WTC11 (cell line): ENCODE measurements at regions not wholly inside any gene's neighbourhood (a gene's known extent, or its start where the extent isn't known, plus 50 kb on each side); places are given as distances from the start of the nearest gene placed in this dataset.

ENCODE experiments used
- ATAC-seq: fragments of 200-7000 bp; cut with Tn5 transposase; 2 replicates; pipeline ENCODE4 v1.10.0; 2021; ENCODE audit warnings: mild to moderate bottlenecking, moderate library complexity
- CTCF ChIA-PET: fragments of 300-600 bp; sonication (Branson Sonifier 250); formaldehyde crosslinking; loops from one replicate; lab custom pipeline; 2021; ENCODE audit warnings: antibody characterized with exemption; lab: Charles Lee
- POLR2A ChIA-PET: fragments of 350-600 bp; sonication (Branson Sonifier 250); formaldehyde crosslinking; loops from one replicate; lab custom pipeline; 2021; ENCODE audit warnings: antibody characterized with exemption; lab: Charles Lee
- DNase-seq: peaks from one replicate; pipeline ENCODE4 v3.0.0; 2021; ENCODE audit warnings: low spot score
- H3K27ac Mint-ChIP-seq: 2 replicates; pipeline ENCODE4 v1.8.0; 2021; ENCODE audit warnings: mixed read lengths
- H3K27me3 Mint-ChIP-seq: 2 replicates; pipeline ENCODE4 v1.8.0; 2021; ENCODE audit warnings: low read depth, mild to moderate bottlenecking, moderate library complexity, mixed read lengths
- H3K36me3 Mint-ChIP-seq: 2 replicates; pipeline ENCODE4 v1.8.0; 2021; ENCODE audit warnings: mixed read lengths
- H3K4me1 Mint-ChIP-seq: 2 replicates; pipeline ENCODE4 v1.8.0; 2022; ENCODE audit warnings: mixed read lengths
- H3K4me3 Mint-ChIP-seq: 2 replicates; pipeline ENCODE4 v1.8.0; 2021; ENCODE audit warnings: mild to moderate bottlenecking, moderate library complexity, mixed read lengths
- H3K9me3 Mint-ChIP-seq: 2 replicates; pipeline ENCODE4 v1.8.0; 2021; ENCODE audit warnings: mixed read lengths
- AFF4 ChIP-seq: sonication (generic); formaldehyde crosslinking; IDR thresholded peaks from 2 replicates; pipeline ENCODE4 v1.8.1; 2023; ENCODE audit warnings: mild to moderate bottlenecking, missing genetic modification reagents, borderline replicate concordance
- ATF3 ChIP-seq: sonication (generic); formaldehyde crosslinking; conservative IDR thresholded peaks from 2 replicates; pipeline ENCODE4 v1.8.1; 2022; ENCODE audit warnings: mild to moderate bottlenecking, missing genetic modification reagents
- ATF6 ChIP-seq: sonication (generic); formaldehyde crosslinking; IDR thresholded peaks from 2 replicates; pipeline ENCODE4 v1.8.1; 2023; ENCODE audit warnings: mild to moderate bottlenecking, missing genetic modification reagents
- CTCF ChIP-seq: fragments of 200-600 bp; IDR thresholded peaks from 2 replicates; pipeline ENCODE4 v1.8.0; 2022; ENCODE audit warnings: antibody characterized with exemption
- ELF4 ChIP-seq: sonication (generic); formaldehyde crosslinking; IDR thresholded peaks from 2 replicates; pipeline ENCODE4 v1.8.1; 2022; ENCODE audit warnings: low read depth, mild to moderate bottlenecking, moderate library complexity, missing genetic modification reagents
- FOXP1 ChIP-seq: sonication (generic); formaldehyde crosslinking; IDR thresholded peaks from 2 replicates; pipeline ENCODE4 v1.8.0; 2022; ENCODE audit warnings: missing genetic modification reagents, mild to moderate bottlenecking, moderate library complexity, borderline replicate concordance
- GABPB1 ChIP-seq: sonication (generic); formaldehyde crosslinking; IDR thresholded peaks from 2 replicates; pipeline ENCODE4 v1.8.1; 2023; ENCODE audit warnings: mild to moderate bottlenecking, missing genetic modification reagents
- GRHL2 ChIP-seq: fragments of 250-450 bp; sonication (Bioruptor Pico); IDR thresholded peaks from 2 replicates; pipeline ENCODE4 v1.8.0; 2022; ENCODE audit warnings: mild to moderate bottlenecking, moderate library complexity; ENCODE audit not compliant: insufficient replicate concordance, severe bottlenecking
- GTF2I ChIP-seq: fragments of 250-450 bp; sonication (Bioruptor Pico); conservative IDR thresholded peaks from 2 replicates; pipeline ENCODE4 v1.4.0; 2021; ENCODE audit warnings: mild to moderate bottlenecking
- HMGA2 ChIP-seq: fragments of 250-450 bp; sonication (Bioruptor Pico); IDR thresholded peaks from 2 replicates; pipeline ENCODE4 v1.4.0; 2021; ENCODE audit warnings: mild to moderate bottlenecking, moderate library complexity
- OVOL2 ChIP-seq: fragments of 250-450 bp; sonication (Bioruptor Pico); IDR thresholded peaks from 2 replicates; pipeline ENCODE4 v1.9.0; 2021; ENCODE audit warnings: mild to moderate bottlenecking, borderline replicate concordance
- SMAD4 ChIP-seq: sonication (generic); formaldehyde crosslinking; IDR thresholded peaks from 2 replicates; pipeline ENCODE4 v1.8.0; 2022; ENCODE audit warnings: mild to moderate bottlenecking, missing genetic modification reagents
- TEAD4 ChIP-seq: sonication (generic); formaldehyde crosslinking; IDR thresholded peaks from 2 replicates; pipeline ENCODE4 v1.8.0; 2022; ENCODE audit warnings: mild to moderate bottlenecking, missing genetic modification reagents
- ZBTB21 ChIP-seq: sonication (generic); formaldehyde crosslinking; IDR thresholded peaks from 2 replicates; pipeline ENCODE4 v1.8.1; 2023; ENCODE audit warnings: mild to moderate bottlenecking, missing genetic modification reagents, borderline replicate concordance
- ZNF317 ChIP-seq: sonication (generic); formaldehyde crosslinking; IDR thresholded peaks from 2 replicates; pipeline ENCODE4 v1.8.1; 2023; ENCODE audit warnings: low read depth, mild to moderate bottlenecking, moderate library complexity, missing genetic modification reagents, borderline replicate concordance
- ZNF423 ChIP-seq: fragments of 250-450 bp; sonication (Bioruptor Pico); IDR thresholded peaks from 2 replicates; pipeline ENCODE4 v2.1.2; 2022; ENCODE audit warnings: mild to moderate bottlenecking, moderate library complexity
- TF ChIP-seq, protein P1 (sequence below): sonication (generic); formaldehyde crosslinking; IDR thresholded peaks from 2 replicates; pipeline ENCODE4 v1.8.1; 2022; ENCODE audit warnings: low read depth, mild to moderate bottlenecking, moderate library complexity, missing genetic modification reagents, borderline replicate concordance
- TF ChIP-seq, protein P2 (sequence below): sonication (generic); formaldehyde crosslinking; IDR thresholded peaks from 2 replicates; pipeline ENCODE4 v1.8.0; 2022; ENCODE audit warnings: mild to moderate bottlenecking, missing genetic modification reagents

DNA sequence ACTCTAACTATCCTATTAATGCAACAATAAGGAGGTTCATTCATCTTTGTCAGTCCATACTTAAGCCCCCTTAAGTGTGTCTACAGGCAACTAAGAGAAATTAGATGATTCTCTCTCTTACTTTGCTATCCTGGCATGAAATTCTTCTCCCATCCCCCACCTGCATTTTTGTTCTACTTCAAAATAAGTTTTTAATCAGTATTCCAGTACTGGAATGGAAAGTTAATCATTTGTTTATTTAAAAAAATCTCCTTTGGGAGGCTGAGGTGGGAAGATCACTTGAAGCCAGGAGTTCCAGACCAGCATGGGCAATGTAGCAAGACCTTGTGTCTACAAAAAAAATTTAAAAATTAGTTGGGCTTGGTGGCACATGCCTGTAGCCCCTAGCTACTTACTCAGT, 222.1 kb downstream of the MZT1 start (continued):
- TF ChIP-seq ATF3 = no peak
- TF ChIP-seq CTCF = no peak

GRCh38 chr13:72504131-72504841, 223.1 kb downstream of the MZT1 start:
- no peak for TF ChIP-seq AFF4 (CRISPR knock-in tag)
- TF ChIP-seq GABPB1 (CRISPR knock-in tag) = no peak
- TF ChIP-seq ATF3 = no peak
- TF ChIP-seq ZNF317 (CRISPR knock-in tag) = no peak
- TF ChIP-seq, all 79 proteins: peak for 0
- DNase-seq (no peak), ATAC-seq (no peak)
- no peak overlapping the region for H3K27ac Mint-ChIP-seq
- ChIA-PET POLR2A (no interaction called here), CTCF (no interaction called here)
- no peak overlapping the region for H3K4me3 Mint-ChIP-seq
- no peaks in the 10 kb centered on the region for H3K9me3 Mint-ChIP-seq
- no peaks in the 10 kb centered on the region for H3K27me3 Mint-ChIP-seq
- 0 out of 2 replicates have a peak, but pooled peaks cover 4% of the 10 kb centered on the region for H3K4me1 Mint-ChIP-seq
- H3K36me3 Mint-ChIP-seq = no peaks in the 10 kb centered on the region

DNA sequence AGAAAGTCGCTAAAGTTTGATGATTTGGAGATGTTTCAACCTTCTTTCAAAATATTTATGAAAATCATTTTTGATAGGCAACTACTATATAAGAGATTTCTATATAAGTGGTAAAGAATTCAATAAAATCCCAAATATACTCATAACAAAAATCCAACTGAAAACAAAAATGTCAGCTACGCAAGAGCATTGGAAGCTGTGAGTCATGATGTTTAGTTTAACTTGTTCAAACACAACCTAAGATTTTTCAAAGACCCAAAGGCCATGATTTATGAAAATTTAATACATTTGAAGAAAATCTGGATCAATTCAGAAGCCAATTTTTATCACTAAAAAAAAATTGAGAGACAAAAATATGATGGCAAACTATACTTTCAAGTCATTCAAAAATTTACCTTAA, 226.6 kb downstream of the MZT1 start:
- Mint-ChIP-seq H3K4me3 (no peak overlapping the region), H3K4me1 (no peaks in the 10 kb centered on the region), H3K27ac (no peak overlapping the region), H3K36me3 (no peaks in the 10 kb centered on the region), H3K9me3 (no peaks in the 10 kb centered on the region), H3K27me3 (no peaks in the 10 kb centered on the region)
- ChIA-PET CTCF (no interaction called here), POLR2A (no interaction called here)
- DNase-seq (no peak), ATAC-seq (no peak)
- TF ChIP-seq GTF2I (CRISPR knock-in tag) (no peak), OVOL2 (CRISPR knock-in tag) (no peak), FOXP1 (no peak), HMGA2 (CRISPR knock-in tag) (no peak), SMAD4 (CRISPR knock-in tag) (no peak), ATF3 (no peak), TEAD4 (CRISPR knock-in tag) (no peak), GRHL2 (CRISPR knock-in tag) (no peak), ELF4 (CRISPR knock-in tag) (no peak), ATF6 (CRISPR knock-in tag) (no peak), CTCF (no peak), ZNF423 (CRISPR knock-in tag) (no peak), ZBTB21 (CRISPR knock-in tag) (no peak)
- TF ChIP-seq, protein P1, sequence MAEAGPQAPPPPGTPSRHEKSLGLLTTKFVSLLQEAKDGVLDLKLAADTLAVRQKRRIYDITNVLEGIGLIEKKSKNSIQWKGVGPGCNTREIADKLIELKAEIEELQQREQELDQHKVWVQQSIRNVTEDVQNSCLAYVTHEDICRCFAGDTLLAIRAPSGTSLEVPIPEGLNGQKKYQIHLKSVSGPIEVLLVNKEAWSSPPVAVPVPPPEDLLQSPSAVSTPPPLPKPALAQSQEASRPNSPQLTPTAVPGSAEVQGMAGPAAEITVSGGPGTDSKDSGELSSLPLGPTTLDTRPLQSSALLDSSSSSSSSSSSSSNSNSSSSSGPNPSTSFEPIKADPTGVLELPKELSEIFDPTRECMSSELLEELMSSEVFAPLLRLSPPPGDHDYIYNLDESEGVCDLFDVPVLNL (CRISPR knock-in tag) = no peak
- TF ChIP-seq, protein P2, sequence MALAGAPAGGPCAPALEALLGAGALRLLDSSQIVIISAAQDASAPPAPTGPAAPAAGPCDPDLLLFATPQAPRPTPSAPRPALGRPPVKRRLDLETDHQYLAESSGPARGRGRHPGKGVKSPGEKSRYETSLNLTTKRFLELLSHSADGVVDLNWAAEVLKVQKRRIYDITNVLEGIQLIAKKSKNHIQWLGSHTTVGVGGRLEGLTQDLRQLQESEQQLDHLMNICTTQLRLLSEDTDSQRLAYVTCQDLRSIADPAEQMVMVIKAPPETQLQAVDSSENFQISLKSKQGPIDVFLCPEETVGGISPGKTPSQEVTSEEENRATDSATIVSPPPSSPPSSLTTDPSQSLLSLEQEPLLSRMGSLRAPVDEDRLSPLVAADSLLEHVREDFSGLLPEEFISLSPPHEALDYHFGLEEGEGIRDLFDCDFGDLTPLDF (CRISPR knock-in tag) = no peak
